RWPE1 (cell line): ENCODE measurements at regions not wholly inside any gene's neighbourhood (a gene's known extent, or its start where the extent isn't known, plus 50 kb on each side); places are given as distances from the start of the nearest gene placed in this dataset.
"Not testable (repeated sequence)": the region's sequence is repeated elsewhere in the genome, so short reads cannot be mapped to it uniquely, and the experiment has no call there.

Experiments used
- CTCF ChIA-PET: fragments of 350-600 bp; sonication (Branson Sonifier 250); formaldehyde crosslinking; extraction: SDS; loops from one replicate; lab custom pipeline; 2021; lab: Yijun Ruan, JAX
- POLR2A ChIA-PET: fragments of 400-600 bp; formaldehyde crosslinking; extraction: SDS; loops from one replicate; lab custom pipeline; 2020; ENCODE audit warnings: antibody characterized with exemption; ENCODE audit not compliant: low non-redundant PET; lab: Yijun Ruan, JAX
- DNase-seq: peaks from one replicate; pipeline ENCODE4 v3.0.0; 2012; ENCODE audit warnings: low spot score
- H3K27ac ChIP-seq: fragments of 450-650 bp; 2 replicates; pipeline ENCODE4 v1.5.1; 2017
- TF ChIP-seq, protein P1 (sequence below): fragments of 450-650 bp; conservative IDR thresholded peaks from 2 replicates; pipeline ENCODE4 v1.5.1; 2017; ENCODE audit warnings: low read depth, mild to moderate bottlenecking

DNA sequence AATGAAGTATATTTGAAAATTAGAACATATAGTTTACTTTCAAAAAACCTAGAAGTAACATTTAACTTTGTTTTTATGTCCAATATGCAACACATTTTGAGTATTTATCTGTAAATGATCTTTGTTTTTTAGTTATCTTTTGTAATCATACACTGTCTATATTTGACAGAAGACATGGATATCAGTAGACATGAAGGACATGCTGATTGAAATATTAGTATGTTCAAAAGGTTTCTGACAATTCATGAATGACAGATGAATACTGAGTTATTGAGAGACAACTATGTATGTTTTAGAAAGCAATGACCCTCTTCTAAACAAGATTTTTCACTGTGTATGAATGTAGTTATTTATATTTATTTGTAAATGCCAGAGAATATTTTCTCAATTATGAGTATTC is 215.6 kb upstream of the TMEFF2 start:
- H3K27ac ChIP-seq: no peak overlapping the region
- TF ChIP-seq, protein P1, sequence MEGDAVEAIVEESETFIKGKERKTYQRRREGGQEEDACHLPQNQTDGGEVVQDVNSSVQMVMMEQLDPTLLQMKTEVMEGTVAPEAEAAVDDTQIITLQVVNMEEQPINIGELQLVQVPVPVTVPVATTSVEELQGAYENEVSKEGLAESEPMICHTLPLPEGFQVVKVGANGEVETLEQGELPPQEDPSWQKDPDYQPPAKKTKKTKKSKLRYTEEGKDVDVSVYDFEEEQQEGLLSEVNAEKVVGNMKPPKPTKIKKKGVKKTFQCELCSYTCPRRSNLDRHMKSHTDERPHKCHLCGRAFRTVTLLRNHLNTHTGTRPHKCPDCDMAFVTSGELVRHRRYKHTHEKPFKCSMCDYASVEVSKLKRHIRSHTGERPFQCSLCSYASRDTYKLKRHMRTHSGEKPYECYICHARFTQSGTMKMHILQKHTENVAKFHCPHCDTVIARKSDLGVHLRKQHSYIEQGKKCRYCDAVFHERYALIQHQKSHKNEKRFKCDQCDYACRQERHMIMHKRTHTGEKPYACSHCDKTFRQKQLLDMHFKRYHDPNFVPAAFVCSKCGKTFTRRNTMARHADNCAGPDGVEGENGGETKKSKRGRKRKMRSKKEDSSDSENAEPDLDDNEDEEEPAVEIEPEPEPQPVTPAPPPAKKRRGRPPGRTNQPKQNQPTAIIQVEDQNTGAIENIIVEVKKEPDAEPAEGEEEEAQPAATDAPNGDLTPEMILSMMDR: no peak
- ChIA-PET POLR2A (no interaction called here), CTCF (no interaction called here)
- no peak for DNase-seq

DNA sequence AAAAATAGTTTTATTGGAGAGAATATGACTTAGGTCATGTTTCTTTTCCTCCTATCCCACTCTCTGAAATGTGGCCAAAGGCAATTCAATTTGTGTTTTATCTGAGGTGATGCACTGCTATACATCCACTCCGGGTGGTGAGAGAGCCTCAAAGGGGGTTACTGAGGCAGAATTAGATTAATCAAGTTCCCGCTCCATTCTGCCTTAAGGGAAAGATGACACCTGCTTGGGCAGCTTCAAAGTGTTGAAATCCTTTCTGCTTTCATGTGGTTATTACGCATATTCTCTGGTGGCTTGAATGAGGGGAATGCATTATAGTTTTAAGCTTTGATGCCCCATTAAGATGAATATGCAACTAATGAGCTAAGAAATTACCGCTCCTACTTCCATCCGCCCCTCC is 213.0 kb upstream of the TMEFF2 start:
- DNase-seq: no peak
- no peak overlapping the region for H3K27ac ChIP-seq
- ChIA-PET CTCF (no interaction called here), POLR2A (no interaction called here)
- TF ChIP-seq, protein P1: no peak

DNA sequence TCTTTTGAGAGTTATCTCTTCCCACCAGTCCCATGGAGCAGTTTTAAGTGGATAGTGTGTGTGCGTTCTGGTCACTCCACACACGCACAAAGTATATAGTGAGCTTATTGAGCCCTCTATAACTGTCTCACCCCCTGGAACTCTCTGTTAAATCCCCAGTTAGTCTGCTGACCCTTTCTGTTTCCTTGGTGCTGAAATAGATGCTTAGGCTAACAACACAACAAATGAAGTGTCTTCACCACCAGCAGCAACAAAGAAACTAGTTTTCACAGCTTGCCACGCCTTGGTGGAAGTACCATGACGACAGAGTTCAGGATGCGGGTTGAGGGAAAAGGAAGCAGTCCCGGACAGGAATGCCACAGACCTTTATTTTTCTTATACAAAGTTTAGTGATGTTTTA is 203.5 kb upstream of the TMEFF2 start:
- H3K27ac ChIP-seq: no peak overlapping the region
- TF ChIP-seq, protein P1: no peak
- POLR2A ChIA-PET: no interaction called here
- CTCF ChIA-PET: no interaction called here
- DNase-seq: no peak

DNA sequence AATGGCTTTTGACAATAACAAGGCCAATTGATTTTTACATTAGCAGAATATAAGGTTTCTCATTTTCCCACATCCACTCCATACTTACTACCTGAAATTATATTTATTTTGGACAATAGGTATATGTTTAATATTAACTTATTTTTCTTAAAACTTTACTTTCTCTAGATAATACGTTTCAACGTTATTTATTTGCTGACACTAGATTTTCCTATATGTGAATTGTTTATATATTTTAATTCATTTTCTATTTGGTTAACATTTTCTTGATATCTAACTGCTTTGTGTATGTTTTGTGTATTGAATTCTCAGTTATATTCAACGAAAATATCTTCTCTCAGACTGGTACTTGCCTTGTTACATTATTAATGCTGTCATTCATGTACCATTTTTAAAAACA is 199.9 kb upstream of the TMEFF2 start:
- no peak for DNase-seq
- no peak overlapping the region for H3K27ac ChIP-seq
- POLR2A ChIA-PET: no interaction called here
- CTCF ChIA-PET: no interaction called here
- TF ChIP-seq, protein P1: no peak

DNA sequence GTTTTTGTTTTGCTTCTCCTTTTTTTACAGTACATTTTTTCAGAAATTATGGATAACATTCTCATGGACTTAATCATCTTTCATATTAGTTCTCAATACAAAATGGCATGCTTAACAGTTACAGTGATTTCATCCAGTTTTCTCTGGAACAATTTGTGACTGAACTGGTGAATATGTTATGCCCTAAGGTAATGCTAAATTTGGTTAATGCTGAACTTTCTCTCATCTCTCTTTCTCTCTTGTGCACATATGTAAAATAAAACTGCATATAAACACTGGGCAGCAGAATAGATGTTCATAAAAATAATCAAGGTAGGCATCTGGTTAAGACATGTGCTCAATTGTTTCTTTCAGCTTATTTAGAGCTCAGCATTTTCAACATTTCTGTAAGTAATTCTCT is 196.3 kb upstream of the TMEFF2 start:
- no peak overlapping the region for H3K27ac ChIP-seq
- TF ChIP-seq, protein P1: no peak
- ChIA-PET POLR2A (no interaction called here), CTCF (interaction anchor here (0.6 kb wide), 1 partner anchor 723 kb away, joined by 6 read pairs; no protein-coding TSS in a partner anchor)
- no peak for DNase-seq

DNA sequence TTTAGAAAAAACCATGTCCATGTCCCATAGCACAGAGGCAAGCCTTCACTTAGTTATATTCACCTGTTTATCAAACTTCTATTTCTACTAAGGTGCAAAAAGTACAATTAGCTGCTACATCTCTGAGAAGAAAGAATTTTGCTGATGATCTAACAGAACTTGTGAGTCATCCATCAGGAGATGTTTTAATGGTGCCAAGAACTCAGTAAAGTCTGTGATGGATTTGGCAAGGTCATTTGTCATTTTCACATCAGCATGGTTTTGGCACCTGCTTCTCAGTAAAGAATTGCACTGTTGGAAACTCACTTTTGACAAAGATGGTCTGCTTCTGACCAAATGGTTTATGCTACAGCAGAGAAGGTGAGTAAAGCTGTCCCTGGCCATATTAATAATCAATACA is 195.7 kb upstream of the TMEFF2 start:
- H3K27ac ChIP-seq: no peak overlapping the region
- TF ChIP-seq, protein P1: no peak
- ChIA-PET POLR2A (no interaction called here), CTCF (no interaction called here)
- no peak for DNase-seq

DNA sequence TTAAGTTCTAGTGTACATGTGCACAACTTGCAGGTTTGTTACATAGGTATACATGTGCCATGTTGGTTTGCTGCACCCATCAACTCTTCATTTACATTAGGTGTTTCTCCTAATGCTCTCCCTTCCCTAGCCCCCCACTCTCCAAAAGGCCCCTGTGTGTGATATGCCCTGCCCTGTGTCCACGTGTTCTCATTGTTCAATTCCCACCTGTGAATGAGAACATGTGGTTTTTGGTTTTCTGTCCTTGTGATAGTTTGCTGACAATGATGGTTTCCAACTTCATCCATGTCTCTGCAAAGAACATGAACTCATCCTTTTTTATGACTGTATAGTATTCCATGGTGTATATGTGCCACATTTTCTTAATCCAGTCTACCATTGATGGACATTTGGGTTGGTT is 189.5 kb upstream of the TMEFF2 start:
- H3K27ac ChIP-seq, CTCF ChIA-PET, DNase-seq, POLR2A ChIA-PET: not testable (repeated sequence)
